Epithelial cell of proximal tubule (primary cell): ENCODE measurements at regions not wholly inside any gene's neighbourhood (a gene's known extent, or its start where the extent isn't known, plus 50 kb on each side); places are given as distances from the start of the nearest gene placed in this dataset.

ENCODE experiments used
- DNase-seq: peaks from one replicate; pipeline ENCODE4 v3.0.0-alpha.2; 2011; ENCODE audit warnings: low read depth
- H3K4me3 ChIP-seq: 2 replicates; pipeline ENCODE4 v1.5.1; 2011; ENCODE audit warnings: low read depth, mild to moderate bottlenecking, low read length
- CTCF ChIP-seq: conservative IDR thresholded peaks from 2 replicates; pipeline ENCODE4 v1.5.1; 2012; ENCODE audit warnings: low read depth, mild to moderate bottlenecking, low read length

GRCh38 chr16:80367037-80367658 is 173.6 kb upstream of the DYNLRB2 start:
- no peak for DNase-seq

GRCh38 chr16:80366023-80366422 is 174.8 kb upstream of the DYNLRB2 start:
- no peak for TF ChIP-seq CTCF
- H3K4me3 ChIP-seq, result no peak overlapping the region
- no peak for DNase-seq

More at GRCh38 chr16:80367037-80367658, 173.6 kb upstream of the DYNLRB2 start:
- H3K4me3 ChIP-seq, result no peak overlapping the region
- TF ChIP-seq CTCF, result no peak

GRCh38 chr16:80362816-80363215 is 178.0 kb upstream of the DYNLRB2 start:
- no peak for TF ChIP-seq CTCF
- H3K4me3 ChIP-seq, result no peak overlapping the region
- DNase-seq, result no peak

- TF ChIP-seq CTCF, result no peak
- no peak overlapping the region for H3K4me3 ChIP-seq
- no peak for DNase-seq
Observed at GRCh38 chr16:80356365-80356764, 184.4 kb upstream of the DYNLRB2 start.

- H3K4me3 ChIP-seq, result no peak overlapping the region
- DNase-seq, result no peak
- TF ChIP-seq CTCF, result no peak
Observed at GRCh38 chr16:80355335-80355734, 185.5 kb upstream of the DYNLRB2 start.

- no peak for DNase-seq
- TF ChIP-seq CTCF, result no peak
- H3K4me3 ChIP-seq, result no peak overlapping the region
Observed at GRCh38 chr16:80350061-80350460, 190.7 kb upstream of the DYNLRB2 start.

GRCh38 chr16:80347900-80348299 is 192.9 kb upstream of the DYNLRB2 start:
- H3K4me3 ChIP-seq, result no peak overlapping the region
- no peak for TF ChIP-seq CTCF
- DNase-seq, result no peak
